ENCODE measurements at regions not wholly inside any gene's neighbourhood (a gene's known extent, or its start where the extent isn't known, plus 50 kb on each side); places are given as distances from the start of the nearest gene placed in this dataset.

- no peak for DNase-seq
Observed at GRCh38 chr20:52542131-52542530, 350.6 kb upstream of the ZFP64 start.

GRCh38 chr20:52540509-52540908 lies 348.9 kb upstream of the ZFP64 start:
- DNase-seq: no peak

- DNase-seq: no peak
Observed at GRCh38 chr20:52539891-52540290, 348.3 kb upstream of the ZFP64 start.

- no peak for DNase-seq
Observed at GRCh38 chr20:52536841-52537400, 345.3 kb upstream of the ZFP64 start.

GRCh38 chr20:52536040-52536439 lies 344.5 kb upstream of the ZFP64 start:
- DNase-seq: no peak

GRCh38 chr20:52534616-52535015 lies 343.0 kb upstream of the ZFP64 start:
- no peak for DNase-seq

GRCh38 chr20:52533401-52533800 lies 341.8 kb upstream of the ZFP64 start:
- DNase-seq: no peak

- no peak for DNase-seq
Observed at GRCh38 chr20:52532674-52533073, 341.1 kb upstream of the ZFP64 start.

- no peak for DNase-seq
Observed at GRCh38 chr20:52530571-52530970, 339.0 kb upstream of the ZFP64 start.

GRCh38 chr20:52529826-52530225 lies 338.2 kb upstream of the ZFP64 start:
- DNase-seq: no peak

- no peak for DNase-seq
Observed at GRCh38 chr20:52524861-52525260, 333.3 kb upstream of the ZFP64 start.

- DNase-seq: no peak
Observed at GRCh38 chr20:52518735-52519134, 327.2 kb upstream of the ZFP64 start.

GRCh38 chr20:52515877-52516276 lies 324.3 kb upstream of the ZFP64 start:
- no peak for DNase-seq

- DNase-seq: no peak
Observed at GRCh38 chr20:52500157-52500556, 308.6 kb upstream of the ZFP64 start.

GRCh38 chr20:52497731-52498130 lies 306.2 kb upstream of the ZFP64 start:
- DNase-seq: no peak

GRCh38 chr20:52496191-52496590 lies 304.6 kb upstream of the ZFP64 start:
- DNase-seq: no peak

- no peak for DNase-seq
Observed at GRCh38 chr20:52494244-52494643, 302.7 kb upstream of the ZFP64 start.

GRCh38 chr20:52493171-52493721 lies 301.7 kb upstream of the ZFP64 start:
- no peak for DNase-seq

- DNase-seq: no peak
Observed at GRCh38 chr20:52490711-52491430, 299.3 kb upstream of the ZFP64 start.

GRCh38 chr20:52484438-52484837 lies 292.9 kb upstream of the ZFP64 start:
- DNase-seq: no peak

- DNase-seq: no peak
Observed at GRCh38 chr20:52483382-52483781, 291.8 kb upstream of the ZFP64 start.

GRCh38 chr20:52482044-52482443 lies 290.5 kb upstream of the ZFP64 start:
- DNase-seq: no peak

- DNase-seq: no peak
Observed at GRCh38 chr20:52481443-52481842, 289.9 kb upstream of the ZFP64 start.

- no peak for DNase-seq
Observed at GRCh38 chr20:52476074-52476750, 284.6 kb upstream of the ZFP64 start.
